IMR-90 (cell line): ENCODE measurements at regions not wholly inside any gene's neighbourhood (a gene's known extent, or its start where the extent isn't known, plus 50 kb on each side); places are given as distances from the start of the nearest gene placed in this dataset.

Experiments used
- ATAC-seq: fragments of 200-7000 bp; cut with Tn5 transposase; 2 replicates; pipeline ENCODE4 v1.9.1; 2020; ENCODE audit warnings: low read depth, mild to moderate bottlenecking, moderate library complexity
- BruUV-seq: library from RNA; stranded (reverse); fragments of 400-500 nt; replicated peaks from 2 replicates; lab custom pipeline; 2021; lab: Mats Ljungman, UMichigan
- CTCF ChIA-PET: fragments of 300-600 bp; formaldehyde crosslinking; extraction: SDS; loops from one replicate; lab custom pipeline; 2021; ENCODE audit warnings: antibody characterized with exemption; lab: Yijun Ruan, JAX
- POLR2A ChIA-PET: fragments of 300-600 bp; sonication (Branson Sonifier 250); formaldehyde crosslinking; loops from one replicate; lab custom pipeline; 2022; ENCODE audit warnings: antibody characterized with exemption; ENCODE audit not compliant: unreplicated experiment; lab: Charles Lee
- DNase-seq: peaks from one replicate; pipeline ENCODE4 v3.0.0; 2013
- H2AFZ ChIP-seq: replicated peaks from 2 replicates; pipeline ENCODE3; 2013; ENCODE audit warnings: low read length, mild to moderate bottlenecking; ENCODE audit not compliant: poor library complexity
- H2AK5ac ChIP-seq: 2 replicates; pipeline ENCODE4 v1.6.1; 2013; ENCODE audit warnings: low read depth, low read length, inconsistent platforms
- H2AK9ac ChIP-seq: replicated peaks from 2 replicates; pipeline ENCODE3; 2013; ENCODE audit warnings: mild to moderate bottlenecking, low read depth, low read length, moderate library complexity; ENCODE audit not compliant: poor library complexity
- H2BK120ac ChIP-seq: 2 replicates; pipeline ENCODE4 v1.6.1; 2013; ENCODE audit warnings: low read depth, low read length, inconsistent platforms
- H2BK15ac ChIP-seq: 3 replicates; pipeline ENCODE4 v1.6.1; 2013; ENCODE audit warnings: low read depth, low read length, inconsistent platforms
- H2BK20ac ChIP-seq: 2 replicates; pipeline ENCODE4 v1.6.1; 2013; ENCODE audit warnings: low read depth, mild to moderate bottlenecking, inconsistent platforms, low read length, moderate library complexity
- H2BK5ac ChIP-seq: 2 replicates; pipeline ENCODE4 v1.6.1; 2013; ENCODE audit warnings: mild to moderate bottlenecking, low read depth, low read length, inconsistent platforms; ENCODE audit not compliant: poor library complexity, severe bottlenecking
- H3K14ac ChIP-seq: replicated peaks from 2 replicates; pipeline ENCODE4 v1.6.1; 2013; ENCODE audit warnings: low read depth, low read length, inconsistent platforms
- H3K18ac ChIP-seq: 2 replicates; pipeline ENCODE4 v1.6.1; 2013; ENCODE audit warnings: low read depth, low read length, control low read depth
- H3K23ac ChIP-seq: 2 replicates; pipeline ENCODE4 v1.6.1; 2013; ENCODE audit warnings: low read depth, low read length, inconsistent platforms
- H3K27ac ChIP-seq: 2 replicates; pipeline ENCODE4 v1.5.1; 2013; ENCODE audit warnings: mild to moderate bottlenecking, control low read depth, low read length; ENCODE audit not compliant: insufficient read depth
- H3K27me3 ChIP-seq: 2 replicates; pipeline ENCODE4 v1.6.1; 2013; ENCODE audit warnings: low read length; ENCODE audit not compliant: control insufficient read depth, insufficient read depth
- H3K36me3 ChIP-seq: 2 replicates; pipeline ENCODE4 v1.6.1; 2013; ENCODE audit warnings: low read length, mixed read lengths; ENCODE audit not compliant: control insufficient read depth, insufficient read depth
- H3K4ac ChIP-seq: 2 replicates; pipeline ENCODE4 v1.6.1; 2013; ENCODE audit warnings: low read depth, low read length, inconsistent platforms
- H3K4me1 ChIP-seq: 2 replicates; pipeline ENCODE4 v1.6.1; 2013; ENCODE audit warnings: low read length, mixed read lengths; ENCODE audit not compliant: control insufficient read depth, insufficient read depth
- H3K4me2 ChIP-seq: 2 replicates; pipeline ENCODE4 v1.6.1; 2013; ENCODE audit warnings: low read depth, mild to moderate bottlenecking, control low read depth, low read length, moderate library complexity
- H3K4me3 ChIP-seq: 2 replicates; pipeline ENCODE4 v1.5.1; 2013; ENCODE audit warnings: low read depth, mild to moderate bottlenecking, control low read depth, low read length, moderate library complexity; ENCODE audit not compliant: insufficient read depth
- H3K56ac ChIP-seq: 2 replicates; pipeline ENCODE4 v1.6.1; 2013; ENCODE audit warnings: low read length, inconsistent platforms; ENCODE audit not compliant: insufficient read depth; ENCODE audit errors: extremely low read depth
- H3K79me1 ChIP-seq, 2 experiments: 2 replicates each; pipeline ENCODE4 v1.6.1; 2013; ENCODE audit warnings: low read length in 2 of 2, inconsistent platforms in 1 of 2, low read depth in 1 of 2
- H3K9ac ChIP-seq: 2 replicates; pipeline ENCODE4 v1.6.1; 2013; ENCODE audit warnings: low read depth, low read length, control low read depth
- H3K9me1 ChIP-seq: 2 replicates; pipeline ENCODE4 v1.6.1; 2013; ENCODE audit warnings: low read length, inconsistent platforms; ENCODE audit not compliant: insufficient read depth
- H3K9me3 ChIP-seq: 2 replicates; pipeline ENCODE4 v1.6.1; 2013; ENCODE audit warnings: low read length; ENCODE audit not compliant: control insufficient read depth, insufficient read depth
- H4K20me1 ChIP-seq: 2 replicates; pipeline ENCODE4 v1.6.1; 2013; ENCODE audit warnings: low read length, inconsistent platforms; ENCODE audit not compliant: insufficient read depth
- H4K5ac ChIP-seq: 2 replicates; pipeline ENCODE4 v1.6.1; 2013; ENCODE audit warnings: mild to moderate bottlenecking, low read depth, low read length, control low read depth
- H4K8ac ChIP-seq, 2 experiments: 2 replicates each; pipeline ENCODE4 v1.6.1; 2013; ENCODE audit warnings: low read depth in 2 of 2, low read length in 2 of 2, control low read depth in 1 of 2, inconsistent platforms in 1 of 2
- H4K91ac ChIP-seq: 2 replicates; pipeline ENCODE4 v1.6.1; 2013; ENCODE audit warnings: low read depth, low read length, inconsistent platforms; ENCODE audit not compliant: insufficient read depth
- FOS ChIP-seq: fragments of 150-350 bp; IDR thresholded peaks from 2 replicates; pipeline ENCODE4 v1.6.1; 2016; ENCODE audit warnings: low read depth, low read length
- NFE2L2 ChIP-seq: fragments of 150-350 bp; IDR thresholded peaks from 2 replicates; pipeline ENCODE4 v1.6.1; 2016; ENCODE audit warnings: low read depth, mild to moderate bottlenecking, low read length
- POLR2A ChIP-seq: IDR thresholded peaks from 2 replicates; pipeline ENCODE4 v1.6.1; 2012; ENCODE audit warnings: mild to moderate bottlenecking, low read depth, low read length
- RAD21 ChIP-seq: IDR thresholded peaks from 2 replicates; pipeline ENCODE4 v1.6.1; 2012; ENCODE audit warnings: low read length, improper control_type of control experiment
- RFX5 ChIP-seq: IDR thresholded peaks from 2 replicates; pipeline ENCODE4 v1.8.0; 2012; ENCODE audit warnings: low read depth, mild to moderate bottlenecking, low read length, moderate library complexity
- SMC3 ChIP-seq: fragments of 150-350 bp; IDR thresholded peaks from 2 replicates; pipeline ENCODE4 v1.6.1; 2016; ENCODE audit warnings: low read depth, mild to moderate bottlenecking, antibody characterized with exemption, low read length, moderate library complexity
- whole genome bisulfite sequencing, 2 experiments: methylation state at CpG; one replicate each; pipeline versions ENCODE4 v1.1.5 to v1.1.7; 2013; ENCODE audit warnings: missing lambda C conversion rate in 2 of 2; ENCODE audit not compliant: insufficient read length in 1 of 2; ENCODE audit errors: extremely low coverage in 2 of 2; 5-methylcytosine and 5-hydroxymethylcytosine counted together
- dilution Hi-C: fragments of 300-500 bp; cut with HindIII; formaldehyde crosslinking; loops from one replicate; pipeline ENCODE4 v1.14.3; 2018; ENCODE audit warnings: low sequenced_read_pairs; ENCODE audit not compliant: unreplicated experiment
- in situ Hi-C: fragments of 300-500 bp; cut with MboI; formaldehyde crosslinking; loops from 3 replicates; pipeline ENCODE4 v1.14.3; 2019; ENCODE audit warnings: low sequenced_read_pairs, inconsistent platforms, mixed read lengths
- intact Hi-C: fragments of 100-400 bp; cut with micrococcal nuclease; formaldehyde crosslinking; loops from 2 replicates; pipeline ENCODE4 v1.10.0; 2022
- TF ChIP-seq, protein P1 (sequence below): conservative IDR thresholded peaks from 2 replicates; pipeline ENCODE4 v1.5.1; 2012; ENCODE audit warnings: mild to moderate bottlenecking, low read depth, low read length, improper control_type of control experiment
- TF ChIP-seq, protein P2 (sequence below): fragments of 150-350 bp; IDR thresholded peaks from 2 replicates; pipeline ENCODE4 v1.6.1; 2016; ENCODE audit warnings: low read depth, mild to moderate bottlenecking, low read length, moderate library complexity, borderline replicate concordance

DNA sequence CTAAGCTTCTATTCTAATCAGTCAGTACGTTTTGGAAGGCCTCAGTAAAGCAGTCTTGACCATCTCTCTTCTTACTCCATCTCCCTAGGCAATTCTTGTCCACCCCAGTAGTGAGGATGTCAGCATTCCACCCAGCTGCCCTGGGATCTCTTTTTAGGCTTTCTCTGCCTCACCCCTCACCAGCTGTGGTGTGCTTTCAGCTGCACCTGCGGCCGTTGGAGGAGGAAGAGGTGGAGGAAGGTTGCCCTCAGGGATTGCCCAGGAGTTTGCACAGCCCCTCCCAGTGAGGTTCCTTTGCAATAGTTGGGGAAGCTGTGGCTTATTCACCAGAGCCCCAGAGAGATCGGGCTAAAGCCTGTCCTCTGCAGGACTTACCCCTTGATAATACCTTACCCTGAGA is 615.8 kb downstream of the BNC2 start:
- Histone ChIP-seq H3K36me3 (no peaks in the 10 kb centered on the region), H3K18ac (no peak overlapping the region), H3K9ac (no peak overlapping the region), H3K14ac (no peak overlapping the region), H3K4ac (no peak overlapping the region), H2BK120ac (no peak overlapping the region), H2AFZ (no peak overlapping the region), H3K4me2 (no peak overlapping the region), H3K9me3 (no peaks in the 10 kb centered on the region), H4K91ac (no peak overlapping the region), H3K4me3 (no peak overlapping the region), H3K27me3 (no peaks in the 10 kb centered on the region; the same call in none of the 2 replicates), H4K5ac (no peak overlapping the region), H2BK5ac (no peak overlapping the region), H3K79me1 (no peaks in the 10 kb centered on the region), H3K23ac (no peak overlapping the region), H2AK9ac (no peak overlapping the region), H2BK20ac (no peak overlapping the region), H3K27ac (no peak overlapping the region), H4K8ac (no peak overlapping the region), H3K56ac (no peak overlapping the region), H4K20me1 (no peaks in the 10 kb centered on the region), H3K9me1 (no peaks in the 10 kb centered on the region; the same call in 1 of the 2 replicates), H2BK15ac (no peak overlapping the region), H2AK5ac (no peak overlapping the region), H3K4me1 (peaks cover 2% of the 10 kb centered on the region; the same call in 1 of the 2 replicates)
- TF ChIP-seq POLR2A: no peak
- TF ChIP-seq, protein P1, sequence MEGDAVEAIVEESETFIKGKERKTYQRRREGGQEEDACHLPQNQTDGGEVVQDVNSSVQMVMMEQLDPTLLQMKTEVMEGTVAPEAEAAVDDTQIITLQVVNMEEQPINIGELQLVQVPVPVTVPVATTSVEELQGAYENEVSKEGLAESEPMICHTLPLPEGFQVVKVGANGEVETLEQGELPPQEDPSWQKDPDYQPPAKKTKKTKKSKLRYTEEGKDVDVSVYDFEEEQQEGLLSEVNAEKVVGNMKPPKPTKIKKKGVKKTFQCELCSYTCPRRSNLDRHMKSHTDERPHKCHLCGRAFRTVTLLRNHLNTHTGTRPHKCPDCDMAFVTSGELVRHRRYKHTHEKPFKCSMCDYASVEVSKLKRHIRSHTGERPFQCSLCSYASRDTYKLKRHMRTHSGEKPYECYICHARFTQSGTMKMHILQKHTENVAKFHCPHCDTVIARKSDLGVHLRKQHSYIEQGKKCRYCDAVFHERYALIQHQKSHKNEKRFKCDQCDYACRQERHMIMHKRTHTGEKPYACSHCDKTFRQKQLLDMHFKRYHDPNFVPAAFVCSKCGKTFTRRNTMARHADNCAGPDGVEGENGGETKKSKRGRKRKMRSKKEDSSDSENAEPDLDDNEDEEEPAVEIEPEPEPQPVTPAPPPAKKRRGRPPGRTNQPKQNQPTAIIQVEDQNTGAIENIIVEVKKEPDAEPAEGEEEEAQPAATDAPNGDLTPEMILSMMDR: no peak
- TF ChIP-seq RFX5: no peak
- TF ChIP-seq, protein P2, sequence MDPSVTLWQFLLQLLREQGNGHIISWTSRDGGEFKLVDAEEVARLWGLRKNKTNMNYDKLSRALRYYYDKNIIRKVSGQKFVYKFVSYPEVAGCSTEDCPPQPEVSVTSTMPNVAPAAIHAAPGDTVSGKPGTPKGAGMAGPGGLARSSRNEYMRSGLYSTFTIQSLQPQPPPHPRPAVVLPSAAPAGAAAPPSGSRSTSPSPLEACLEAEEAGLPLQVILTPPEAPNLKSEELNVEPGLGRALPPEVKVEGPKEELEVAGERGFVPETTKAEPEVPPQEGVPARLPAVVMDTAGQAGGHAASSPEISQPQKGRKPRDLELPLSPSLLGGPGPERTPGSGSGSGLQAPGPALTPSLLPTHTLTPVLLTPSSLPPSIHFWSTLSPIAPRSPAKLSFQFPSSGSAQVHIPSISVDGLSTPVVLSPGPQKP: no peak
- TF ChIP-seq SMC3: no peak
- no peak for TF ChIP-seq RAD21
- TF ChIP-seq FOS: no peak
- no peak for TF ChIP-seq NFE2L2
- ChIA-PET POLR2A (no interaction called here), CTCF (interaction anchor here (1.2 kb wide), 1 partner anchor 13 kb away, joined by 3 read pairs; no protein-coding TSS in a partner anchor)
- intact Hi-C loops (no loop called here), dilution Hi-C loops (no loop called here), in situ Hi-C loops (no loop called here)
- BruUV-seq: no TSS peak
- ATAC-seq: no peak
- WGBS, 2 experiments: no CpG with 5 or more reads among the region's 4 CpGs
- no peak for DNase-seq
